A549 (cell line): ENCODE measurements at regions not wholly inside any gene's neighbourhood (a gene's known extent, or its start where the extent isn't known, plus 50 kb on each side); places are given as distances from the start of the nearest gene placed in this dataset.

Source experiments
- ATAC-seq, 2 experiments: fragments of 200-7000 bp in 1 of 2; fragments of >200 bp in 1 of 2; cut with Nextera tagmentation in 1 of 2; cut with Tn5 transposase in 1 of 2; 3 replicates each; pipeline versions ENCODE4 v1.8.0 to v1.9.1; 2018 to 2020; ENCODE audit warnings: mild to moderate bottlenecking in 1 of 2, moderate library complexity in 1 of 2
- CTCF ChIA-PET: fragments of 300-600 bp; sonication (Branson Sonifier 250); formaldehyde crosslinking; extraction: SDS; loops from one replicate; lab custom pipeline; 2021; ENCODE audit warnings: antibody characterized with exemption, inconsistent platforms; lab: Yijun Ruan, JAX
- POLR2A ChIA-PET: fragments of 350-600 bp; formaldehyde crosslinking; extraction: SDS; loops from one replicate; lab custom pipeline; 2021; ENCODE audit warnings: antibody characterized with exemption, inconsistent platforms; lab: Yijun Ruan, JAX
- DNase-seq, 2 experiments: peaks; one replicate each; pipeline versions ENCODE4 v3.0.0 to v3.0.0-alpha.2; 2011 to 2016; ENCODE audit warnings: low read depth in 1 of 2, low spot score in 1 of 2
- FAIRE-seq: peaks from 2 replicates; lab custom pipeline; 2011; peaks lifted over from hg19 to GRCh38; lab: Jason Lieb, UNC
- H3K27ac ChIP-seq, 2 experiments: fragments of >200 bp; sonication (Bioruptor Twin); formaldehyde crosslinking; 3 replicates each; pipeline ENCODE4 v1.5.1; 2016 to 2017
- H3K4me1 ChIP-seq: fragments of >200 bp; sonication (Bioruptor Twin); formaldehyde crosslinking; 3 replicates; pipeline ENCODE4 v1.6.1; 2016
- H3K4me2 ChIP-seq: fragments of >200 bp; sonication (Bioruptor Twin); formaldehyde crosslinking; 3 replicates; pipeline ENCODE4 v1.6.1; 2016
- H3K4me3 ChIP-seq: fragments of >200 bp; sonication (Bioruptor Twin); formaldehyde crosslinking; 3 replicates; pipeline ENCODE4 v1.5.1; 2016
- H3K9me3 ChIP-seq: fragments of >200 bp; sonication (Bioruptor Twin); formaldehyde crosslinking; 3 replicates; pipeline ENCODE4 v1.6.1; 2016
- CBX8 ChIP-seq: fragments of 200-600 bp; sonication (generic); IDR thresholded peaks from 2 replicates; pipeline ENCODE4 v1.6.1; 2016
- CEBPB ChIP-seq, 2 experiments: fragments of >200 bp in 1 of 2; sonication (Bioruptor Twin) in 1 of 2; formaldehyde crosslinking in 1 of 2; IDR thresholded peaks; 2 replicates each; pipeline ENCODE4 v1.6.1; 2012 to 2016
- CHD4 ChIP-seq: fragments of 200-600 bp; sonication (generic); IDR thresholded peaks from 2 replicates; pipeline ENCODE4 v1.6.1; 2016; ENCODE audit warnings: antibody characterized with exemption, mild to moderate bottlenecking, borderline replicate concordance
- EHMT2 ChIP-seq: fragments of 200-600 bp; sonication (generic); IDR thresholded peaks from 2 replicates; pipeline ENCODE4 v1.6.1; 2016; ENCODE audit warnings: antibody characterized with exemption, low read depth, mild to moderate bottlenecking, moderate library complexity
- ELK1 ChIP-seq: fragments of 150-350 bp; IDR thresholded peaks from 2 replicates; pipeline ENCODE4 v1.6.1; 2014; ENCODE audit warnings: low read depth, mild to moderate bottlenecking, low read length
- EP300 ChIP-seq, 2 experiments: fragments of >200 bp; sonication (Bioruptor Twin); formaldehyde crosslinking; IDR thresholded peaks; 2 replicates in 1 of 2; 3 replicates in 1 of 2; pipeline ENCODE4 v1.6.1; 2016 to 2017
- FOSB ChIP-seq: fragments of 250-450 bp; sonication (Bioruptor Pico); IDR thresholded peaks from 2 replicates; pipeline ENCODE4 v1.5.0; 2020; ENCODE audit warnings: mild to moderate bottlenecking, moderate library complexity
- HDAC2 ChIP-seq: fragments of 200-600 bp; sonication (generic); IDR thresholded peaks from 2 replicates; pipeline ENCODE4 v1.6.1; 2016
- HEYL ChIP-seq: fragments of 250-450 bp; sonication (Bioruptor Pico); IDR thresholded peaks from 2 replicates; pipeline ENCODE4 v1.8.0; 2021; ENCODE audit warnings: mild to moderate bottlenecking, moderate library complexity
- HMGXB4 ChIP-seq: fragments of 250-450 bp; sonication (Bioruptor Pico); IDR thresholded peaks from 2 replicates; pipeline ENCODE4 v1.5.0; 2021; ENCODE audit warnings: mild to moderate bottlenecking, moderate library complexity, borderline replicate concordance
- HOXB13 ChIP-seq: fragments of 250-450 bp; sonication (Bioruptor Pico); IDR thresholded peaks from 2 replicates; pipeline ENCODE4 v1.5.0; 2020; ENCODE audit warnings: low read depth, mild to moderate bottlenecking, moderate library complexity
- JUN ChIP-seq, 2 experiments: fragments of >200 bp; sonication (Bioruptor Twin); formaldehyde crosslinking; IDR thresholded peaks; 2 replicates in 1 of 2; 3 replicates in 1 of 2; pipeline ENCODE4 v1.6.1; 2016 to 2017
- KDM5A ChIP-seq: fragments of 200-600 bp; sonication (generic); IDR thresholded peaks from 2 replicates; pipeline ENCODE4 v1.6.1; 2016; ENCODE audit warnings: antibody characterized with exemption, mild to moderate bottlenecking
- PBX3 ChIP-seq: IDR thresholded peaks from 2 replicates; pipeline ENCODE4 v1.6.1; 2012
- PHF8 ChIP-seq: fragments of 200-600 bp; sonication (generic); IDR thresholded peaks from 2 replicates; pipeline ENCODE4 v1.6.1; 2016; ENCODE audit warnings: low read depth, mild to moderate bottlenecking, antibody characterized with exemption, moderate library complexity, borderline replicate concordance
- POLR2A ChIP-seq: IDR thresholded peaks from 2 replicates; pipeline ENCODE4 v1.6.1; 2012; ENCODE audit warnings: mild to moderate bottlenecking, low read length
- RAD21 ChIP-seq, 2 experiments: fragments of >200 bp in 1 of 2; sonication (Bioruptor Twin) in 1 of 2; formaldehyde crosslinking in 1 of 2; IDR thresholded peaks in 1 of 2; conservative IDR thresholded peaks in 1 of 2; 2 replicates in 1 of 2; 3 replicates in 1 of 2; pipeline ENCODE4 v1.6.1; 2012 to 2018; ENCODE audit warnings: inconsistent platforms in 1 of 2
- RARB ChIP-seq: fragments of 250-450 bp; sonication (Bioruptor Pico); IDR thresholded peaks from 2 replicates; pipeline ENCODE4 v1.8.0; 2021; ENCODE audit warnings: mild to moderate bottlenecking, moderate library complexity
- ZFP36 ChIP-seq: fragments of 450-650 bp; IDR thresholded peaks from 2 replicates; pipeline ENCODE4 v1.6.1; 2014; ENCODE audit warnings: borderline replicate concordance; ENCODE audit not compliant: partially characterized antibody
- ZNF302 ChIP-seq: fragments of 250-450 bp; sonication (Bioruptor Pico); IDR thresholded peaks from 2 replicates; pipeline ENCODE4 v1.9.0; 2021; ENCODE audit warnings: inconsistent platforms, mild to moderate bottlenecking, moderate library complexity
- ZSCAN20 ChIP-seq: fragments of 250-450 bp; sonication (Bioruptor Pico); IDR thresholded peaks from 2 replicates; pipeline ENCODE4 v1.8.0; 2022; ENCODE audit warnings: mild to moderate bottlenecking, moderate library complexity
- WGBS: methylation state at CpG from one replicate; pipeline ENCODE4 v1.1.6; 2017; ENCODE audit errors: missing lambda C conversion rate; 5-methylcytosine and 5-hydroxymethylcytosine counted together

GRCh38 chr7:108809356-108809755 lies 239.7 kb downstream of the DNAJB9 start:
- H3K4me2 ChIP-seq, result no peak overlapping the region
- DNase-seq (no peak), FAIRE-seq (no peak), ATAC-seq (no peak)
- 0% methylated on average over 2 of the region's 2 CpGs for WGBS
- ChIA-PET POLR2A (no interaction called here), CTCF (no interaction called here)
- no peaks in the 10 kb centered on the region for H3K9me3 ChIP-seq
- no peak overlapping the region for H3K27ac ChIP-seq
- no peaks in the 10 kb centered on the region for H3K4me1 ChIP-seq
- no peak for TF ChIP-seq CBX8
- TF ChIP-seq JUN (IDR thresholded peaks at IDR 0.05), result no peak
- TF ChIP-seq FOSB, result no peak
- no peak for TF ChIP-seq HDAC2
- TF ChIP-seq ELK1, result no peak
- TF ChIP-seq CHD4, result no peak
- no peak for TF ChIP-seq PBX3
- no peak for TF ChIP-seq HEYL (CRISPR knock-in tag)
- TF ChIP-seq RARB (CRISPR knock-in tag), result no peak
- no peak for TF ChIP-seq EHMT2
- no peak for TF ChIP-seq HOXB13 (CRISPR knock-in tag)
- TF ChIP-seq ZSCAN20 (CRISPR knock-in tag), result no peak
- TF ChIP-seq RAD21 (conservative IDR thresholded peaks at IDR 0.05 in 1 of 2, IDR thresholded peaks at IDR 0.05 in 1 of 2), result no peak
- TF ChIP-seq POLR2A, result no peak
- TF ChIP-seq ZFP36, result no peak
- no peak for TF ChIP-seq ZNF302 (CRISPR knock-in tag)
- no peak for TF ChIP-seq CEBPB (IDR thresholded peaks at IDR 0.05)
- no peak for TF ChIP-seq KDM5A
- no peak overlapping the region for H3K4me3 ChIP-seq

GRCh38 chr7:108810756-108811385 lies 241.2 kb downstream of the DNAJB9 start:
- CTCF ChIA-PET, result no interaction called here

More at GRCh38 chr7:108810756-108811385, 241.2 kb downstream of the DNAJB9 start:
- ATAC-seq, result no peak
- no peak overlapping the region for H3K27ac ChIP-seq
- POLR2A ChIA-PET, result no interaction called here
- H3K4me1 ChIP-seq, result no peaks in the 10 kb centered on the region
- FAIRE-seq, result no peak
- H3K4me2 ChIP-seq, result no peak overlapping the region
- no peaks in the 10 kb centered on the region for H3K9me3 ChIP-seq
- WGBS, result 6% methylated on average over 2 of the region's 2 CpGs
- DNase-seq, result no peak
- no peak overlapping the region for H3K4me3 ChIP-seq
- TF ChIP-seq HMGXB4 (CRISPR knock-in tag) (no peak), EP300 (IDR thresholded peaks at IDR 0.05) (no peak), FOSB (no peak), ZNF302 (CRISPR knock-in tag) (no peak), PHF8 (no peak)
